Hepatocyte (in vitro differentiated cells): ENCODE measurements at regions not wholly inside any gene's neighbourhood (a gene's known extent, or its start where the extent isn't known, plus 50 kb on each side); places are given as distances from the start of the nearest gene placed in this dataset.

Experiments
- DNase-seq: peaks from one replicate; pipeline ENCODE4 v3.0.0-alpha.2; 2016; ENCODE audit warnings: low spot score
- H2AFZ ChIP-seq: fragments of 200-600 bp; sonication (generic); 2 replicates; pipeline ENCODE4 v1.6.0; 2016; ENCODE audit warnings: antibody characterized with exemption, mild to moderate bottlenecking
- H3K27ac ChIP-seq: fragments of 200-600 bp; sonication (generic); 2 replicates; pipeline ENCODE4 v1.5.1; 2016; ENCODE audit warnings: mild to moderate bottlenecking
- H3K27me3 ChIP-seq: fragments of 200-600 bp; sonication (generic); 2 replicates; pipeline ENCODE4 v1.6.1; 2016
- H3K36me3 ChIP-seq: fragments of 200-600 bp; sonication (generic); replicated peaks from 2 replicates; pipeline ENCODE4 v1.5.1; 2016; ENCODE audit warnings: low read depth; ENCODE audit not compliant: insufficient read depth
- H3K4me1 ChIP-seq: fragments of 200-600 bp; sonication (generic); 2 replicates; pipeline ENCODE4 v1.5.1; 2016; ENCODE audit warnings: mild to moderate bottlenecking, moderate library complexity; ENCODE audit not compliant: insufficient read depth
- H3K4me2 ChIP-seq: fragments of 200-600 bp; sonication (generic); 2 replicates; pipeline ENCODE4 v1.6.0; 2016
- H3K4me3 ChIP-seq: fragments of 200-600 bp; sonication (generic); 2 replicates; pipeline ENCODE4 v1.5.1; 2016; ENCODE audit warnings: mild to moderate bottlenecking
- H3K79me2 ChIP-seq: fragments of 200-600 bp; sonication (generic); 2 replicates; pipeline ENCODE4 v1.6.0; 2017; ENCODE audit warnings: mild to moderate bottlenecking
- H3K9me2 ChIP-seq: fragments of 200-600 bp; sonication (generic); replicated peaks from 2 replicates; pipeline ENCODE4 v1.6.0; 2017; ENCODE audit warnings: mild to moderate bottlenecking; ENCODE audit not compliant: insufficient read depth
- H3K9me3 ChIP-seq: fragments of 200-600 bp; sonication (generic); 2 replicates; pipeline ENCODE4 v1.5.1; 2016; ENCODE audit warnings: low read depth, mild to moderate bottlenecking
- H4K20me1 ChIP-seq: fragments of 200-600 bp; sonication (generic); 2 replicates; pipeline ENCODE4 v1.6.0; 2016; ENCODE audit warnings: mild to moderate bottlenecking; ENCODE audit not compliant: insufficient read depth, poor library complexity, severe bottlenecking
- EZH2 ChIP-seq: fragments of 200-600 bp; sonication (generic); IDR thresholded peaks from 2 replicates; pipeline ENCODE4 v1.6.1; 2016; ENCODE audit warnings: antibody characterized with exemption, mild to moderate bottlenecking, borderline replicate concordance
- EZH2phosphoT487 ChIP-seq: fragments of 200-600 bp; sonication (generic); IDR thresholded peaks from one replicate; pipeline ENCODE4 v1.6.1; 2018; ENCODE audit warnings: antibody characterized with exemption, mild to moderate bottlenecking, low read depth, moderate library complexity; ENCODE audit not compliant: unreplicated experiment, severe bottlenecking
- WGBS: methylation state at CpG from one replicate; pipeline ENCODE4 v1.1.6; 2016; ENCODE audit warnings: low lambda C conversion rate; ENCODE audit errors: missing lambda C conversion rate; 5-methylcytosine and 5-hydroxymethylcytosine counted together
- TF ChIP-seq, protein P1 (sequence below): fragments of 200-600 bp; sonication (generic); IDR thresholded peaks from 2 replicates; pipeline ENCODE4 v1.5.1; 2016; ENCODE audit warnings: antibody characterized with exemption, mild to moderate bottlenecking; ENCODE audit not compliant: poor library complexity

- Histone ChIP-seq H3K27ac (no peak overlapping the region), H3K9me2 (no peaks in the 10 kb centered on the region), H3K4me3 (no peak overlapping the region), H3K79me2 (no peaks in the 10 kb centered on the region), H3K9me3 (no peaks in the 10 kb centered on the region), H3K4me2 (no peak overlapping the region), H2AFZ (no peak overlapping the region), H3K36me3 (no peaks in the 10 kb centered on the region), H3K4me1 (no peaks in the 10 kb centered on the region), H3K27me3 (no peaks in the 10 kb centered on the region), H4K20me1 (no peaks in the 10 kb centered on the region)
- TF ChIP-seq, protein P1, sequence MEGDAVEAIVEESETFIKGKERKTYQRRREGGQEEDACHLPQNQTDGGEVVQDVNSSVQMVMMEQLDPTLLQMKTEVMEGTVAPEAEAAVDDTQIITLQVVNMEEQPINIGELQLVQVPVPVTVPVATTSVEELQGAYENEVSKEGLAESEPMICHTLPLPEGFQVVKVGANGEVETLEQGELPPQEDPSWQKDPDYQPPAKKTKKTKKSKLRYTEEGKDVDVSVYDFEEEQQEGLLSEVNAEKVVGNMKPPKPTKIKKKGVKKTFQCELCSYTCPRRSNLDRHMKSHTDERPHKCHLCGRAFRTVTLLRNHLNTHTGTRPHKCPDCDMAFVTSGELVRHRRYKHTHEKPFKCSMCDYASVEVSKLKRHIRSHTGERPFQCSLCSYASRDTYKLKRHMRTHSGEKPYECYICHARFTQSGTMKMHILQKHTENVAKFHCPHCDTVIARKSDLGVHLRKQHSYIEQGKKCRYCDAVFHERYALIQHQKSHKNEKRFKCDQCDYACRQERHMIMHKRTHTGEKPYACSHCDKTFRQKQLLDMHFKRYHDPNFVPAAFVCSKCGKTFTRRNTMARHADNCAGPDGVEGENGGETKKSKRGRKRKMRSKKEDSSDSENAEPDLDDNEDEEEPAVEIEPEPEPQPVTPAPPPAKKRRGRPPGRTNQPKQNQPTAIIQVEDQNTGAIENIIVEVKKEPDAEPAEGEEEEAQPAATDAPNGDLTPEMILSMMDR, result no peak
- TF ChIP-seq EZH2phosphoT487 (no peak), EZH2 (no peak)
- WGBS, result 96% methylated on average over 4 of the region's 4 CpGs
- no peak for DNase-seq
These were observed 995.1 kb downstream of the BRD1 start for GRCh38 chr22:48832592-48832991.

DNA sequence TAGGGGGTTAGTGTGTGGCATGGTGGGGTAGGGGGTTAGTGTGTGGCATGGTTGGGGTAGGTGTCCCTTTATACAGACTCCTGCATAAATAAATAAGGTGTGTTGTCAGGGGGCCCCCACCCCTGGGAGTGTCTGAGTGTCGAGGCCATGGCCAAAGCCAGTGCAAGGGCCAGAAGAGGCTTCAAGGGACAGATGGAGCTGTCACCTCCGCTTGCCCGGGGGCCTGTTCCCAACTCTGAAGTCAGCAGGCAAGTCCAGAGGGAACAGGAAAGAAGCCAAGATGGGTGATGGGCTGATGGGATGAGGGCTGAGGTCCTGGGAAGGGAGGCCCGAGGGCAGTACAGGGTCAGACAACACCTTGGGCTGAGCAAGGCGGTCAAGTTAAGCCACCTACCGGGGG, 997.8 kb downstream of the BRD1 start:
- Histone ChIP-seq H3K27ac (no peak overlapping the region), H3K27me3 (no peaks in the 10 kb centered on the region), H2AFZ (no peak overlapping the region), H3K79me2 (no peaks in the 10 kb centered on the region), H3K4me3 (no peak overlapping the region), H3K4me2 (no peak overlapping the region), H3K36me3 (no peaks in the 10 kb centered on the region), H3K4me1 (no peaks in the 10 kb centered on the region), H3K9me3 (no peaks in the 10 kb centered on the region), H3K9me2 (no peaks in the 10 kb centered on the region), H4K20me1 (no peaks in the 10 kb centered on the region)
- DNase-seq, result no peak
- TF ChIP-seq, protein P1, result no peak
- TF ChIP-seq EZH2, result no peak
- no peak for TF ChIP-seq EZH2phosphoT487
- 96% methylated on average over 6 of the region's 6 CpGs for WGBS

- Histone ChIP-seq H4K20me1 (no peaks in the 10 kb centered on the region), H3K27me3 (no peaks in the 10 kb centered on the region), H3K9me2 (no peaks in the 10 kb centered on the region), H3K9me3 (no peaks in the 10 kb centered on the region), H3K4me2 (no peak overlapping the region), H3K36me3 (no peaks in the 10 kb centered on the region), H3K4me3 (no peak overlapping the region), H3K4me1 (no peaks in the 10 kb centered on the region), H3K79me2 (no peaks in the 10 kb centered on the region), H2AFZ (no peak overlapping the region), H3K27ac (no peak overlapping the region)
- DNase-seq, result no peak
- TF ChIP-seq EZH2phosphoT487 (no peak), EZH2 (no peak)
- TF ChIP-seq, protein P1, result no peak
- 94% methylated on average over 5 of the region's 5 CpGs for WGBS
These were observed 999.0 kb downstream of the BRD1 start for GRCh38 chr22:48828688-48829087.
